Trophoblast cell (in vitro differentiated cells and primary cell): ENCODE measurements at regions not wholly inside any gene's neighbourhood (a gene's known extent, or its start where the extent isn't known, plus 50 kb on each side); places are given as distances from the start of the nearest gene placed in this dataset.

ENCODE experiments used
- DNase-seq, 2 donors: peaks; one replicate each; pipeline ENCODE4 v3.0.0-alpha.2; 2016
- H2AFZ ChIP-seq: 2 replicates; pipeline ENCODE4 v1.6.1; 2013; ENCODE audit warnings: low read length, moderate library complexity, mild to moderate bottlenecking; ENCODE audit not compliant: insufficient read depth, poor library complexity
- H2AK5ac ChIP-seq: 2 replicates; pipeline ENCODE4 v1.6.1; 2013; ENCODE audit warnings: mild to moderate bottlenecking, low read length
- H2BK120ac ChIP-seq: 2 replicates; pipeline ENCODE4 v1.6.1; 2013; ENCODE audit warnings: low read length, mild to moderate bottlenecking, moderate library complexity; ENCODE audit not compliant: insufficient read depth, poor library complexity
- H2BK12ac ChIP-seq: 2 replicates; pipeline ENCODE4 v1.6.1; 2013; ENCODE audit warnings: mild to moderate bottlenecking, low read length, moderate library complexity
- H2BK5ac ChIP-seq: 2 replicates; pipeline ENCODE4 v1.6.1; 2013; ENCODE audit warnings: low read length, low read depth, moderate library complexity, mild to moderate bottlenecking; ENCODE audit not compliant: poor library complexity
- H3K14ac ChIP-seq: 2 replicates; pipeline ENCODE4 v1.6.1; 2013; ENCODE audit warnings: mild to moderate bottlenecking, low read length
- H3K18ac ChIP-seq: 2 replicates; pipeline ENCODE4 v1.6.1; 2013; ENCODE audit warnings: mild to moderate bottlenecking, low read length
- H3K23ac ChIP-seq: 2 replicates; pipeline ENCODE4 v1.6.1; 2013; ENCODE audit warnings: low read length
- H3K27ac ChIP-seq: 2 replicates; pipeline ENCODE4 v1.5.1; 2013; ENCODE audit warnings: low read depth, mild to moderate bottlenecking, inconsistent platforms, low read length, moderate library complexity
- H3K27me3 ChIP-seq: 2 replicates; pipeline ENCODE4 v1.6.1; 2013; ENCODE audit warnings: inconsistent platforms, mild to moderate bottlenecking, low read length, moderate library complexity; ENCODE audit not compliant: insufficient read depth
- H3K36me3 ChIP-seq, 2 experiments: 1 replicate in 1 of 2; 2 replicates in 1 of 2; pipeline ENCODE4 v1.6.1; 2013; ENCODE audit warnings: low read length in 2 of 2, mild to moderate bottlenecking in 2 of 2, moderate library complexity in 1 of 2; ENCODE audit not compliant: insufficient read depth in 2 of 2, control insufficient read depth in 1 of 2
- H3K4ac ChIP-seq: 2 replicates; pipeline ENCODE4 v1.6.1; 2013; ENCODE audit warnings: low read depth, mild to moderate bottlenecking, low read length, moderate library complexity
- H3K4me1 ChIP-seq, 2 experiments: 1 replicate in 1 of 2; 2 replicates in 1 of 2; pipeline ENCODE4 v1.6.1; 2013; ENCODE audit warnings: low read length in 2 of 2, mild to moderate bottlenecking in 2 of 2, moderate library complexity in 1 of 2; ENCODE audit not compliant: insufficient read depth in 2 of 2, control insufficient read depth in 1 of 2
- H3K4me2 ChIP-seq: 2 replicates; pipeline ENCODE4 v1.6.1; 2013; ENCODE audit warnings: inconsistent platforms, mild to moderate bottlenecking, low read length, moderate library complexity
- H3K4me3 ChIP-seq: 2 replicates; pipeline ENCODE4 v1.5.1; 2013; ENCODE audit warnings: mild to moderate bottlenecking, low read depth, low read length, inconsistent platforms
- H3K79me1 ChIP-seq: one replicate; pipeline ENCODE4 v1.6.1; 2013; ENCODE audit warnings: low read length
- H3K79me2 ChIP-seq: 2 replicates; pipeline ENCODE4 v1.6.1; 2013; ENCODE audit warnings: low read length, mild to moderate bottlenecking; ENCODE audit not compliant: control insufficient read depth, insufficient read depth, poor library complexity
- H3K9ac ChIP-seq: 2 replicates; pipeline ENCODE4 v1.6.1; 2013; ENCODE audit warnings: mild to moderate bottlenecking, low read length
- H3K9me3 ChIP-seq: 2 replicates; pipeline ENCODE4 v1.6.1; 2013; ENCODE audit warnings: low read depth, mild to moderate bottlenecking, control low read depth, inconsistent platforms, low read length; ENCODE audit not compliant: insufficient read depth
- H4K12ac ChIP-seq: 2 replicates; pipeline ENCODE4 v1.6.1; 2013; ENCODE audit warnings: low read depth, mild to moderate bottlenecking, low read length, moderate library complexity
- H4K8ac ChIP-seq: 2 replicates; pipeline ENCODE4 v1.6.1; 2013; ENCODE audit warnings: low read depth, mild to moderate bottlenecking, low read length, moderate library complexity
- H4K91ac ChIP-seq: one replicate; pipeline ENCODE4 v1.6.1; 2013; ENCODE audit warnings: low read depth, mild to moderate bottlenecking, low read length, moderate library complexity
- WGBS: extraction: QIAGEN DNeasy Blood & Tissue Kit; methylation state at CpG from one replicate; pipeline ENCODE4 v1.1.7; 2013; ENCODE audit warnings: missing lambda C conversion rate; ENCODE audit not compliant: insufficient read length, insufficient coverage; ENCODE audit errors: extremely low coverage; 5-methylcytosine and 5-hydroxymethylcytosine counted together

GRCh38 chr5:74030371-74030770 lies 404.4 kb downstream of the ARHGEF28 start:
- Histone ChIP-seq H3K27ac (no peak overlapping the region), H3K4ac (no peak overlapping the region), H3K79me2 (no peaks in the 10 kb centered on the region), H3K18ac (no peak overlapping the region), H2BK12ac (no peak overlapping the region), H2AK5ac (no peak overlapping the region), H3K36me3 (no peaks in the 10 kb centered on the region), H3K4me3 (no peak overlapping the region), H3K14ac (no peak overlapping the region), H3K4me1 (peaks cover 3 to 5% of the 10 kb centered on the region in 2 experiments), H3K9ac (no peak overlapping the region), H3K9me3 (no peaks in the 10 kb centered on the region), H3K4me2 (no peak overlapping the region), H3K27me3 (no peaks in the 10 kb centered on the region), H2AFZ (no peak overlapping the region), H4K91ac (no peak overlapping the region), H2BK120ac (no peak overlapping the region), H2BK5ac (no peak overlapping the region), H3K23ac (no peak overlapping the region), H3K79me1 (peaks cover 3% of the 10 kb centered on the region), H4K8ac (no peak overlapping the region), H4K12ac (no peak overlapping the region)
- DNase-seq: no peak
- no CpG with 5 or more reads among the region's 4 CpGs for WGBS

GRCh38 chr5:74028976-74029375 lies 403.0 kb downstream of the ARHGEF28 start:
- Histone ChIP-seq H3K4ac (no peak overlapping the region), H3K36me3 (no peaks in the 10 kb centered on the region), H3K14ac (no peak overlapping the region), H3K9me3 (no peaks in the 10 kb centered on the region), H3K9ac (no peak overlapping the region), H2AK5ac (no peak overlapping the region), H4K12ac (no peak overlapping the region), H2BK120ac (no peak overlapping the region), H3K27ac (no peak overlapping the region), H3K79me1 (peaks cover 3% of the 10 kb centered on the region), H4K91ac (no peak overlapping the region), H3K4me2 (no peak overlapping the region), H3K18ac (no peak overlapping the region), H2BK5ac (no peak overlapping the region), H3K23ac (no peak overlapping the region), H2AFZ (no peak overlapping the region), H3K27me3 (no peaks in the 10 kb centered on the region), H3K4me1 (peaks cover 3 to 5% of the 10 kb centered on the region in 2 experiments), H4K8ac (no peak overlapping the region), H2BK12ac (no peak overlapping the region), H3K79me2 (no peaks in the 10 kb centered on the region), H3K4me3 (no peak overlapping the region)
- DNase-seq: no peak
- WGBS: no CpG with 5 or more reads among the region's 4 CpGs

- WGBS: no CpG with 5 or more reads among the region's 3 CpGs
- H2BK12ac ChIP-seq: no peak overlapping the region
- H4K12ac ChIP-seq: no peak overlapping the region
- H3K36me3 ChIP-seq: no peaks in the 10 kb centered on the region
- no peak overlapping the region for H2AFZ ChIP-seq
- peak; percentile 54 to 67 for DNase-seq
- H2BK5ac ChIP-seq: no peak overlapping the region
- H3K4ac ChIP-seq: no peak overlapping the region
- H3K27me3 ChIP-seq: no peaks in the 10 kb centered on the region
- H3K27ac ChIP-seq: no peak overlapping the region
- H4K8ac ChIP-seq: no peak overlapping the region
- no peak overlapping the region for H3K4me2 ChIP-seq
- H3K4me1 ChIP-seq: peaks cover 3 to 5% of the 10 kb centered on the region in 2 experiments
- no peak overlapping the region for H2AK5ac ChIP-seq
- peaks cover 3% of the 10 kb centered on the region for H3K79me1 ChIP-seq
- no peaks in the 10 kb centered on the region for H3K79me2 ChIP-seq
- H3K14ac ChIP-seq: no peak overlapping the region
- H3K23ac ChIP-seq: no peak overlapping the region
- no peak overlapping the region for H3K18ac ChIP-seq
- no peak overlapping the region for H4K91ac ChIP-seq
- H3K9me3 ChIP-seq: no peaks in the 10 kb centered on the region
- H2BK120ac ChIP-seq: no peak overlapping the region
- H3K9ac ChIP-seq: no peak overlapping the region
- H3K4me3 ChIP-seq: no peak overlapping the region
Measured at GRCh38 chr5:74028406-74028805, 402.4 kb downstream of the ARHGEF28 start.

GRCh38 chr5:74027732-74028338 lies 401.8 kb downstream of the ARHGEF28 start:
- no peaks in the 10 kb centered on the region for H3K36me3 ChIP-seq
- no peaks in the 10 kb centered on the region for H3K79me2 ChIP-seq
- peaks cover 3 to 5% of the 10 kb centered on the region in 2 experiments for H3K4me1 ChIP-seq
- no peak overlapping the region for H2BK12ac ChIP-seq
- no peak overlapping the region for H3K4me2 ChIP-seq
- no peak overlapping the region for H3K9ac ChIP-seq
- H2AK5ac ChIP-seq: no peak overlapping the region
- peak; percentile 41 to 58 for DNase-seq
- no peak overlapping the region for H4K8ac ChIP-seq
- no peak overlapping the region for H3K23ac ChIP-seq
- no peak overlapping the region for H3K4me3 ChIP-seq
- H3K9me3 ChIP-seq: no peaks in the 10 kb centered on the region
- H2BK5ac ChIP-seq: no peak overlapping the region
- H3K27ac ChIP-seq: no peak overlapping the region
- no CpG with 5 or more reads among the region's 2 CpGs for whole genome bisulfite sequencing
- no peak overlapping the region for H4K91ac ChIP-seq
- H3K4ac ChIP-seq: no peak overlapping the region
- H3K18ac ChIP-seq: no peak overlapping the region
- H3K27me3 ChIP-seq: no peaks in the 10 kb centered on the region
- no peak overlapping the region for H2BK120ac ChIP-seq
- H4K12ac ChIP-seq: no peak overlapping the region
- no peak overlapping the region for H2AFZ ChIP-seq
- H3K14ac ChIP-seq: no peak overlapping the region
- peaks cover 3% of the 10 kb centered on the region for H3K79me1 ChIP-seq
